ENCODE measurements at regions not wholly inside any gene's neighbourhood (a gene's known extent, or its start where the extent isn't known, plus 50 kb on each side); places are given as distances from the start of the nearest gene placed in this dataset.

DNA sequence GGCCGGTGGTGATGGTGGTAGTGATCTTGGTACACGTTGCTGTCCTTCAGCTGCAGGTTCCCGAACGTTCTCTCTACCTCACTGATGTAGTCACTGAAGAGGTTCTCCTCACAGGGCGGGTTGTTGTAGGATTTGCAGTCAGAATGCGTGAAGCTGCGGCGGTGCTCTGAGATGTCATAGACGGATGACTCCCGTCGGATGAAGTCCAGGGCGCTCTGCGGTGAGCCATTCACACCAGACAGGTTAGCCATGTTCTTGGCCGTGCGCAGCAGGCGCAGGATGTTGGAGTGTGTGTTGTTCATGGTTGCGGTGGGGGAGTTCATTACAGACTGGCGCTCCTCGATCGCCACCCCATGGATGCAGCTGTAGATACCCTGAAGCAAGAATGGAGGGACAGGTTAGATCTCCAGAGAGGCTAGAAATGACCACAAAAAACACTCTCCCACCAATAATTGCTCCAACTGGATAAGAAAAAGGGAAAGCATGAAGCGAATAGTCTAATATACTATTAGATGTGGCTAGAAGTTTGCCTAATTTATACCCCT is 367.8 kb downstream of the EMP1 start:
- TF ChIP-seq EZH2 (optimal IDR thresholded peaks at IDR 0.05; ENCODE audit: low read depth, low read length) (no peak), EZH2phosphoT487 (IDR thresholded peaks at IDR 0.05; ENCODE audit: low read length) (no peak)
- TF ChIP-seq, protein P1, sequence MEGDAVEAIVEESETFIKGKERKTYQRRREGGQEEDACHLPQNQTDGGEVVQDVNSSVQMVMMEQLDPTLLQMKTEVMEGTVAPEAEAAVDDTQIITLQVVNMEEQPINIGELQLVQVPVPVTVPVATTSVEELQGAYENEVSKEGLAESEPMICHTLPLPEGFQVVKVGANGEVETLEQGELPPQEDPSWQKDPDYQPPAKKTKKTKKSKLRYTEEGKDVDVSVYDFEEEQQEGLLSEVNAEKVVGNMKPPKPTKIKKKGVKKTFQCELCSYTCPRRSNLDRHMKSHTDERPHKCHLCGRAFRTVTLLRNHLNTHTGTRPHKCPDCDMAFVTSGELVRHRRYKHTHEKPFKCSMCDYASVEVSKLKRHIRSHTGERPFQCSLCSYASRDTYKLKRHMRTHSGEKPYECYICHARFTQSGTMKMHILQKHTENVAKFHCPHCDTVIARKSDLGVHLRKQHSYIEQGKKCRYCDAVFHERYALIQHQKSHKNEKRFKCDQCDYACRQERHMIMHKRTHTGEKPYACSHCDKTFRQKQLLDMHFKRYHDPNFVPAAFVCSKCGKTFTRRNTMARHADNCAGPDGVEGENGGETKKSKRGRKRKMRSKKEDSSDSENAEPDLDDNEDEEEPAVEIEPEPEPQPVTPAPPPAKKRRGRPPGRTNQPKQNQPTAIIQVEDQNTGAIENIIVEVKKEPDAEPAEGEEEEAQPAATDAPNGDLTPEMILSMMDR (IDR thresholded peaks at IDR 0.05; ENCODE audit: low read length): no peak

All from MM.1S (cell line).